Fibroblast of lung (primary cell): ENCODE measurements at regions not wholly inside any gene's neighbourhood (a gene's known extent, or its start where the extent isn't known, plus 50 kb on each side); places are given as distances from the start of the nearest gene placed in this dataset.

Experiments
- DNase-seq, 2 donors: peaks; one replicate each; pipeline versions ENCODE4 v3.0.0 to v3.0.0-alpha.2; 2010; ENCODE audit warnings: low read depth in 2 of 2
- H2AFZ ChIP-seq: 2 replicates; pipeline ENCODE4 v1.5.1; 2012; ENCODE audit warnings: low read length, control low read depth, inconsistent platforms
- H3K27ac ChIP-seq: 2 replicates; pipeline ENCODE4 v1.5.1; 2011; ENCODE audit warnings: low read length, control low read depth; ENCODE audit not compliant: insufficient read depth
- H3K27me3 ChIP-seq: 2 replicates; pipeline ENCODE4 v1.5.1; 2011; ENCODE audit warnings: mild to moderate bottlenecking, low read length; ENCODE audit not compliant: control insufficient read depth, insufficient read depth
- H3K36me3 ChIP-seq: 2 replicates; pipeline ENCODE4 v1.5.1; 2011; ENCODE audit warnings: low read length; ENCODE audit not compliant: control insufficient read depth, insufficient read depth
- H3K4me1 ChIP-seq: 2 replicates; pipeline ENCODE4 v1.5.1; 2011; ENCODE audit warnings: low read length; ENCODE audit not compliant: control insufficient read depth, insufficient read depth; ENCODE audit errors: extremely low read depth
- H3K4me2 ChIP-seq: 2 replicates; pipeline ENCODE4 v1.5.1; 2011; ENCODE audit warnings: low read length, control low read depth; ENCODE audit not compliant: insufficient read depth; ENCODE audit errors: extremely low read depth
- H3K4me3 ChIP-seq, 4 experiments: fragments of 200-600 bp in 1 of 4; sonication (generic) in 1 of 4; replicated peaks in 1 of 4; 2 replicates each; pipeline ENCODE4 v1.5.1; 2011 to 2016; ENCODE audit warnings: low read length in 4 of 4, low read depth in 3 of 4, mild to moderate bottlenecking in 3 of 4, control low read depth in 2 of 4, inconsistent platforms in 1 of 4, mixed read lengths in 1 of 4; ENCODE audit not compliant: insufficient read depth in 1 of 4; ENCODE audit errors: control extremely low read depth in 1 of 4
- H3K79me2 ChIP-seq: 2 replicates; pipeline ENCODE4 v1.5.1; 2012; ENCODE audit warnings: mild to moderate bottlenecking, low read length, inconsistent platforms; ENCODE audit not compliant: control insufficient read depth, insufficient read depth
- H3K9ac ChIP-seq: 2 replicates; pipeline ENCODE4 v1.5.1; 2011; ENCODE audit warnings: mild to moderate bottlenecking, low read length, control low read depth; ENCODE audit not compliant: insufficient read depth
- H3K9me3 ChIP-seq: 2 replicates; pipeline ENCODE4 v1.5.1; 2012; ENCODE audit warnings: low read depth, low read length; ENCODE audit not compliant: control insufficient read depth, insufficient read depth
- H4K20me1 ChIP-seq: 2 replicates; pipeline ENCODE4 v1.5.1; 2011; ENCODE audit warnings: low read length; ENCODE audit not compliant: control insufficient read depth, insufficient read depth; ENCODE audit errors: extremely low read depth
- CTCF ChIP-seq, 2 donors: IDR thresholded peaks in 1 of 2; conservative IDR thresholded peaks in 1 of 2; 1 replicate in 1 of 2; 2 replicates in 1 of 2; pipeline ENCODE4 v1.5.1; 2011 to 2012; ENCODE audit warnings: low read length in 2 of 2, control low read depth in 1 of 2, inconsistent platforms in 1 of 2, low read depth in 1 of 2, mild to moderate bottlenecking in 1 of 2
- EZH2 ChIP-seq: IDR thresholded peaks from 2 replicates; pipeline ENCODE4 v1.5.1; 2012; ENCODE audit warnings: low read length, control low read depth, mild to moderate bottlenecking; ENCODE audit errors: missing control alignments

- Histone ChIP-seq H3K27ac (no peak overlapping the region), H2AFZ (no peak overlapping the region), H3K79me2 (no peaks in the 10 kb centered on the region), H3K4me3 (no peak overlapping the region), H3K9ac (no peak overlapping the region), H3K27me3 (no peaks in the 10 kb centered on the region), H3K9me3 (no peaks in the 10 kb centered on the region), H4K20me1 (no peaks in the 10 kb centered on the region), H3K4me1 (no peaks in the 10 kb centered on the region), H3K36me3 (no peaks in the 10 kb centered on the region), H3K4me2 (no peak overlapping the region)
- no peak for DNase-seq
- no peak for TF ChIP-seq CTCF (conservative IDR thresholded peaks at IDR 0.05 in 1 of 2, IDR thresholded peaks at IDR 0.05 in 1 of 2; ENCODE audit: low read depth in 1 of 2, low read length in 2 of 2)
- TF ChIP-seq EZH2: no peak
Measured at GRCh38 chr2:193883820-193884219, 1689.1 kb upstream of the TMEFF2 start.

GRCh38 chr2:193876980-193877379, 1682.2 kb upstream of the TMEFF2 start:
- Histone ChIP-seq H2AFZ (no peak overlapping the region), H3K79me2 (no peaks in the 10 kb centered on the region), H3K27ac (no peak overlapping the region), H3K4me2 (no peak overlapping the region), H3K4me1 (no peaks in the 10 kb centered on the region), H3K27me3 (no peaks in the 10 kb centered on the region), H4K20me1 (no peaks in the 10 kb centered on the region), H3K36me3 (no peaks in the 10 kb centered on the region), H3K4me3 (no peak overlapping the region), H3K9me3 (no peaks in the 10 kb centered on the region), H3K9ac (no peak overlapping the region)
- TF ChIP-seq EZH2 (no peak), CTCF (conservative IDR thresholded peaks at IDR 0.05 in 1 of 2, IDR thresholded peaks at IDR 0.05 in 1 of 2; ENCODE audit: low read depth in 1 of 2, low read length in 2 of 2) (no peak)
- no peak for DNase-seq

DNA sequence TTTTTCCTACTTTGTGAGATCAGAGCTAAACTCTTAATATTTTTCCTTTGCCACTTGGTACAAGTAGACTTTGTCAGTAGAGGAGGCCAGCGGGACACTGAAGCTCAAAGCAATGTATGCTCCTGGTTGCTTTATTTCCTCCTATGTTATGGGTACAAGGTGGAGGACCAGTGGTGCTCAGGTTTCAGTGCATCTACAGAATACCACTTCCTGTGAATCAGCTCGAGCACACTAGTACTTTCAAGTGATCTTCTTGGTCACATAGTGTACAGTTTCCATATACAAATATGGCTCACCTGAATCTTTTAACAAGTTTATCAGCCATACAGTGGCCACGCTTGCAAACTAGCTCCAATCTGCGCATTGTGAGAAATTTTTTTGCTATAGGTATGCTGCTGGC, 1674.8 kb upstream of the TMEFF2 start:
- TF ChIP-seq CTCF (conservative IDR thresholded peaks at IDR 0.05 in 1 of 2, IDR thresholded peaks at IDR 0.05 in 1 of 2; ENCODE audit: low read depth in 1 of 2, low read length in 2 of 2): no peak
- no peak for TF ChIP-seq EZH2
- Histone ChIP-seq H3K27me3 (no peaks in the 10 kb centered on the region), H3K9me3 (no peaks in the 10 kb centered on the region), H3K4me2 (no peak overlapping the region), H4K20me1 (no peaks in the 10 kb centered on the region), H3K79me2 (no peaks in the 10 kb centered on the region), H2AFZ (no peak overlapping the region), H3K27ac (no peak overlapping the region), H3K9ac (no peak overlapping the region), H3K36me3 (no peaks in the 10 kb centered on the region), H3K4me3 (no peak overlapping the region), H3K4me1 (no peaks in the 10 kb centered on the region)
- DNase-seq: no peak
